ENCODE measurements at regions not wholly inside any gene's neighbourhood (a gene's known extent, or its start where the extent isn't known, plus 50 kb on each side); places are given as distances from the start of the nearest gene placed in this dataset.

DNA sequence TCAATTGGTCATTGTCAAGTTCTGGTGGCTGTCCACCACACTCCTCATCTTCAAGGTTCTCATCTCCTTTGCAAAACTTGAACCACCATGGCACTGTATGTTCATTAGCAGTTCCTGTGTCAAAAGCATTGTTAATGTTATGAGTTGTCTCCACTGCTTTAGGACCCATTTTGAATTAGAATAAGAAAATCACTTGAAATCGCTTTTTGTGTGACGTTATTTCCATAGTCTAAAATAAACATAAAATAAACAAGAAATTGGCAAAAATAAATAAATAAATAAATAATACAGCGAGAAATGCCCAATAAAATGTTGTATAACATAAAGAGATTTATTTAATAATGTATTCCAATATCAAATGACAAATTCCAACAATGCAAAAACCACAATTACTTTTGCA lies 195.5 kb upstream of the CDC14C start:
- Histone ChIP-seq H3K27ac (replicated peaks) (no peak overlapping the region), H3K9me3 (replicated peaks) (peaks cover 3% of the 10 kb centered on the region), H3K27me3 (ENCODE audit: low read depth) (no peaks in the 10 kb centered on the region), H3K4me3 (no peak overlapping the region), H3K4me1 (no peaks in the 10 kb centered on the region), H3K36me3 (no peaks in the 10 kb centered on the region)
- TF ChIP-seq, protein P1, sequence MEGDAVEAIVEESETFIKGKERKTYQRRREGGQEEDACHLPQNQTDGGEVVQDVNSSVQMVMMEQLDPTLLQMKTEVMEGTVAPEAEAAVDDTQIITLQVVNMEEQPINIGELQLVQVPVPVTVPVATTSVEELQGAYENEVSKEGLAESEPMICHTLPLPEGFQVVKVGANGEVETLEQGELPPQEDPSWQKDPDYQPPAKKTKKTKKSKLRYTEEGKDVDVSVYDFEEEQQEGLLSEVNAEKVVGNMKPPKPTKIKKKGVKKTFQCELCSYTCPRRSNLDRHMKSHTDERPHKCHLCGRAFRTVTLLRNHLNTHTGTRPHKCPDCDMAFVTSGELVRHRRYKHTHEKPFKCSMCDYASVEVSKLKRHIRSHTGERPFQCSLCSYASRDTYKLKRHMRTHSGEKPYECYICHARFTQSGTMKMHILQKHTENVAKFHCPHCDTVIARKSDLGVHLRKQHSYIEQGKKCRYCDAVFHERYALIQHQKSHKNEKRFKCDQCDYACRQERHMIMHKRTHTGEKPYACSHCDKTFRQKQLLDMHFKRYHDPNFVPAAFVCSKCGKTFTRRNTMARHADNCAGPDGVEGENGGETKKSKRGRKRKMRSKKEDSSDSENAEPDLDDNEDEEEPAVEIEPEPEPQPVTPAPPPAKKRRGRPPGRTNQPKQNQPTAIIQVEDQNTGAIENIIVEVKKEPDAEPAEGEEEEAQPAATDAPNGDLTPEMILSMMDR (IDR thresholded peaks at IDR 0.05; ENCODE audit: borderline replicate concordance) = no peak
- DNase-seq = no peak
- intact Hi-C loops (cut with micrococcal nuclease) = no loop called here

DNA sequence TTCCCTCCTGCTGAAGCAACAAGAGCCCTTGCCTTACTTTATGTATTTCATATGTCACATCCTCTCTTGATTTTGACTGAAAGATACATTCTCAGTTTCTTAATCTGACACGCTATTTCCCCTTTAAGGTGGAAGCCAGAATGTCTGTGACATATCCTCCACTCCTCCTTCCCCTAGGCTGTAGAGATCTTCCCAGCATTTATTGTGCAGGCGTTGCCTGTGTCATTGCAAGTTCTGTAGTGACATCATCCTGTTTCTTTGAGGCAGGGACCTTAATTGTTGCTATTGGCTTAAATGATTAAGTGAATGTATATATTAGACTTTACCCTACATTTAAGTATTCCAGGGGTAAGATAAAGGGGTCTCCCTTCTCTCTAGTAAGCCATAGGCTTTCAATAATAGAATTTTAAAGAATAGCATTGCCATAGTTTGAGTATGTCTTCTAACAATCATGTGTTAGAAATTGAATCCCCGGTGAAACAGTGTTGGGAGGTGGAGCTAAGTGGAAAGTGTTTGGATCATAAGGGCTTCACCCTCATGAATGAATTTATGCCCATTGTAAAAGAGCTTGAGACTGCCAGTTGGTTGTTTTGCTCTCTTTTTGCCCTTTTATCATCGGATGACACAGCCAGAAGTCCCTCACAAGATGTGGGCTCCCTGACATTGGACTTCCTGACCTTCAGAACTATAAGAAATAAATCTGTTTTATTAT lies 189.5 kb upstream of the CDC14C start:
- TF ChIP-seq, protein P1 (IDR thresholded peaks at IDR 0.05; ENCODE audit: borderline replicate concordance) = no peak
- Histone ChIP-seq H3K4me1 (no peaks in the 10 kb centered on the region), H3K9me3 (replicated peaks) (peaks cover 20% of the 10 kb centered on the region), H3K27ac (replicated peaks) (no peak overlapping the region), H3K27me3 (ENCODE audit: low read depth) (no peaks in the 10 kb centered on the region), H3K4me3 (no peak overlapping the region), H3K36me3 (no peaks in the 10 kb centered on the region)
- no peak for DNase-seq
- intact Hi-C loops (cut with micrococcal nuclease) = no loop called here

DNA sequence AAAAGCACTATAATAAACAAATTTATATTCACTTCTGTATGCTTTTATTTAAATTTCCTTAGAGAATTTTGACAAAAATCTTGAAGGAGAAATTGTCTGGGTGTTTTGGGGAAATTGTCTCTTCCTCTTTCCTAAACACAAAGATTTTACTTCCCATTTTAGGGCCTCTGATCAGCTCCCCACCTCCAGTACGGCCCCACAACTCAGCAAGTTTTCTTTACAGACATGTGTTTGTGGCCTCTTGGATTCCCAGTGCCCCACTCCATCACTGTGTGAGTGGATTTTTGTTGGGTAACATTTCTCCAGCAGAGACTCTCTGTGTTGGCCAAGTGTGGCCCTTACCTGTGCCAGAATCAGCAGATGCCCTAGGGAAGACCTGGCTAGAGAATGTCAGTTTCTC lies 182.8 kb upstream of the CDC14C start:
- TF ChIP-seq, protein P1 (IDR thresholded peaks at IDR 0.05; ENCODE audit: borderline replicate concordance) = no peak
- Histone ChIP-seq H3K27ac (replicated peaks) (no peak overlapping the region), H3K36me3 (no peaks in the 10 kb centered on the region), H3K4me1 (no peaks in the 10 kb centered on the region), H3K9me3 (replicated peaks) (peaks cover 17% of the 10 kb centered on the region), H3K4me3 (no peak overlapping the region), H3K27me3 (ENCODE audit: low read depth) (no peaks in the 10 kb centered on the region)
- no peak for DNase-seq
- intact Hi-C loops (cut with micrococcal nuclease) = no loop called here

DNA sequence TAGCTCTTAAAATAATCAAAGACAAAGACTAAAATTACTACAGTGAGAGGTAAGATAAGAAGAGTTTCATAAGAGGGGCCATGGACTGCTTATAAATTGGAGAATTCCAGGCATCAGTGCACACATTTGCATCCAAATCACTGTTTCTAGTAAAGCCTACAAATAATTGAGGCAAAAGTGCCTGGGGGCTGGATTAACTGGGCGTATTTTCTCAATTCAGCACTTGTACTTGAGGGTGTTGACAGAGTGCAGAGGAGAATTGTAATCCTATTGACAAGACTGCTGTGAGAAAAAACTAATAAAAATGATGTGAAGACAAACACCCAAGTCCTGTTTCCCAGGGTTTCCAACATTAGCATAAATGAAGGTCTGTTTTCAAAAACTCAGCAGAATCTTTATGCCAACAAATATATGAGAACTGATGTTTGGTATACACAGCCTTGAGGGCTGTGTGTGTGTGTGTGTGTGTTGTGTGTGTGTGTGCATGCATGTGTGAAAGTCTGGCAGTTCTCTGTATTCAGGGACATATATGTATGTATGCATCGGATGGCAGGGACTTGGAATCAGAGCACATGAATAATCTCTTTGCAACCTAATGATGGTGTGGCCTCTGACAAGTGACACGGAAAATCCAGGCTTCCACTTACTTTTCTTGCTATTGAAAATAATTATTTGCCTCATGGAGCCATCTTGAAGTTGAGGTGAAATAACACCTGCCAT lies 182.1 kb upstream of the CDC14C start:
- no peak overlapping the region for H3K4me3 ChIP-seq
- DNase-seq = no peak
- H3K4me1 ChIP-seq = no peaks in the 10 kb centered on the region
- no peak overlapping the region for H3K27ac ChIP-seq (replicated peaks)
- peaks cover 17% of the 10 kb centered on the region for H3K9me3 ChIP-seq (replicated peaks)
- no peaks in the 10 kb centered on the region for H3K27me3 ChIP-seq (ENCODE audit: low read depth)
- no peaks in the 10 kb centered on the region for H3K36me3 ChIP-seq
- intact Hi-C loops (cut with micrococcal nuclease) = no loop called here
- TF ChIP-seq, protein P1 (IDR thresholded peaks at IDR 0.05; ENCODE audit: borderline replicate concordance) = no peak

DNA sequence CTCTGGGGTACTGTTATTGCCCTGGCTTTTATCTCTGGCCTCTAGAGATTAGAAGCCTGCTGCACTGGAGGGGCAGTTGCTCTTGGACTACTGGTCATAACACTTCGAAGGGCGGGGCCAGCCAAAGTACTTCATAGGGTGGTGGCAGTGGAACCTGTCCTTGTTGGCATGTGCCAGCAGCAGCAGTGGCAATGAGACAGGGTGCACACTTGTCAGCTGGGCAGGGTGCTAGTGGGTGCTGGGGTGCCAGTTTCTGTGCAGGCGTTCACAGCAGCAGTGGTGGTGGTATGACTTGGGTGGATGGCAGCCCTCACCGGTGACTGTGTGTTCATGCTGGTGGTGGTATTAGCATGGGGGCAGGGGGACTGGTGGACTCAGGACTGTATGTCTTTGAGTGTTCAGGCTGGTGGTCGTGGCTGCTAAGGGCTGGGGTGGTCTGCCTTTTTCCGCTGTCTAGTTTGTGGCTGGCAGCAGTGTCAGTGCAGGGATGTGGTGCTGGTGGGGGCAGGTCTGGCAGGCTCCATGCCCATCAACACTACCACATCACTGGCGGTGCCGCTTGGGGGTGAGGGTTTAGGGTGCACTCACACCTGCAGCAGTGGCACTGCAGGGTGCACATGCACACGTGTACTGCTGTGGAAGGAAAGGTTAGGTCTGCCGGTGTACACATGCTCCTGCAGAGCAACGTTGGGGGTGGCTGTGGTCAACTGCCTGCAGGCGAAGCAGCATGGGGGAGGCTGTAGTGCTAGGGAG lies 176.1 kb upstream of the CDC14C start:
- no peak for DNase-seq
- intact Hi-C loops (cut with micrococcal nuclease) = no loop called here
- Histone ChIP-seq H3K9me3 (replicated peaks) (no peaks in the 10 kb centered on the region), H3K4me3 (no peak overlapping the region), H3K36me3 (no peaks in the 10 kb centered on the region), H3K4me1 (no peaks in the 10 kb centered on the region), H3K27ac (replicated peaks) (no peak overlapping the region), H3K27me3 (ENCODE audit: low read depth) (no peaks in the 10 kb centered on the region)
- TF ChIP-seq, protein P1 (IDR thresholded peaks at IDR 0.05; ENCODE audit: borderline replicate concordance) = no peak

Measured in left ventricle myocardium inferior (tissue), 1 donor.